HFF-Myc (cell line): ENCODE measurements at regions not wholly inside any gene's neighbourhood (a gene's known extent, or its start where the extent isn't known, plus 50 kb on each side); places are given as distances from the start of the nearest gene placed in this dataset.

ENCODE experiments used
- DNase-seq: peaks from one replicate; pipeline ENCODE4 v3.0.0-alpha.2; 2011; ENCODE audit warnings: low read depth; ENCODE audit errors: extremely low read depth
- H3K4me3 ChIP-seq: replicated peaks from 2 replicates; pipeline ENCODE4 v1.5.1; 2011; ENCODE audit warnings: low read depth, mild to moderate bottlenecking, control low read depth, low read length
- CTCF ChIP-seq: IDR thresholded peaks from 2 replicates; pipeline ENCODE4 v1.5.1; 2012; ENCODE audit warnings: mild to moderate bottlenecking, low read depth, low read length, control low read depth; ENCODE audit errors: missing control alignments

DNA sequence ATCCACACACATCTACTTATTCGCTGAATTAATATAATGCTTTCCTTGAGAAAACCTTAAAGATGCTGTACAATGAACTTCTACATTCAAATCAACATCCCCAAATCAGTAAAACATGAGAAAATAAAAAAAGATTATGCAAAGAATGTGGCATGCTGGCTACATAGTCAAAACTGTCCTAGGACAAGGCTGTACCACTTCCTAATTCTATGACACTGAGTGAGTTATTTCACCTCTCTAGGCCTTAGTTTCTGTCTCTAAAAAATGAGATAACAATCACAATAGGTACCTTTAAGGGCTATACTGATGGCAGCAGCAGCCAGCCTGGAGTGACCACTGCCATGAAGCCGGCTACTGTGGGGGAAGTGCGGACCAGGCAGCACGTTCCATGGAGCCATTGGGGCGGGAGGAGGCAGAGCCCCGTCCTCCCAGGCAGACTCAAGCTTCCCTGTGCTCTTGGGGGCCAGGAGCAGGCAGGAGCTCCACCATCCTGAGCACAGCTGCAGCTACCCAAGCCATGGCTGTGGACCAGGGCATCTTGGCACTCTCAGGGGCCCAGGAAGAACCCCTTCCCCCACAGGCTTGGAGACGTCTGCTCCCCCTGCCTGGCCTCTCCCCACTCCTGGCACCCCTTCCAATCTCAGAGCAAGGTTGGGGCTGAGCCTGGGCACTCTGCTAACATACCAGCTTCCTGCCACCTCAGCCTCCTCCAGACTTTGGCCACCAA is 110.2 kb downstream of the ELAPOR2 start:
- no peak for TF ChIP-seq CTCF
- no peak overlapping the region for H3K4me3 ChIP-seq
- no peak for DNase-seq

- no peak overlapping the region for H3K4me3 ChIP-seq
- TF ChIP-seq CTCF = no peak
- DNase-seq = no peak
Observed at GRCh38 chr7:86947929-86948328, 111.5 kb downstream of the ELAPOR2 start.

DNA sequence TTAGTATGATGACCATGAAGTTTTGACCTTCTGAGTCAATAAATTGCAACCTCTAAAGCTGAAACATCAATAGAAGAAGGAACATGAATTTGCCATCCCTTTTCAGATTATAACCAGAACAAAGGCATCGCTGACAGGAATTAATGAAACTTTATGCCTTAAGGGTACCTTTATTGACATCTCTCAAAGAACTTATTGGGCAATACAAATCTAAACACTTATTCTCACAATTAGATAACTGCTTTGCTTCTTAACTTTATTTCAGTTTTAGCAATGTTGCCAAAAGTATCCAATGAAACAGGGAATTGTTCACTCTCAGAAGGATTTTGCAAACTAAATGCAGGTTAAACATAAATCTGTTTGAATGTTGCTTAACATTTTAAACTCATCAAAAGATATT is 116.0 kb downstream of the ELAPOR2 start:
- H3K4me3 ChIP-seq = no peak overlapping the region
- no peak for DNase-seq
- TF ChIP-seq CTCF = no peak

GRCh38 chr7:86942995-86943394 is 116.5 kb downstream of the ELAPOR2 start:
- no peak for DNase-seq
- TF ChIP-seq CTCF = no peak
- H3K4me3 ChIP-seq = no peak overlapping the region

DNA sequence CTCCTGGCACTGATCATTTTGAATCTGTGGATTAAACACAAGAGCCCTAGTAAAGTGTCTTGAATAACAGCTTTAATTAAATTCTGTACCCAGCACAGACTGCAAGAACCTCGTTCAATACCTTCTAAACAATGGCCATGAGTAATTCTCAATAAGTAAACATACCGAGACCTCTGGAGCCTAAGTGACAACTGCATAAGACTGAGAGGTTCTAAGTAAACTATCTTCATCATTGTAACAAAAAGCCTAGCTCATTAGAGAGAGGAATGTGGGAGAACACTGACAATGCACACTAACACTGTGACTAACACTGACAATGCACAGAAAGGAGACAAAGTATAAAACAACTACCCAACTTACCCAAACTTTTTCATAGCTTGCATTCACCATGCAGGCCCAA is 117.4 kb downstream of the ELAPOR2 start:
- no peak overlapping the region for H3K4me3 ChIP-seq
- no peak for TF ChIP-seq CTCF
- no peak for DNase-seq

DNA sequence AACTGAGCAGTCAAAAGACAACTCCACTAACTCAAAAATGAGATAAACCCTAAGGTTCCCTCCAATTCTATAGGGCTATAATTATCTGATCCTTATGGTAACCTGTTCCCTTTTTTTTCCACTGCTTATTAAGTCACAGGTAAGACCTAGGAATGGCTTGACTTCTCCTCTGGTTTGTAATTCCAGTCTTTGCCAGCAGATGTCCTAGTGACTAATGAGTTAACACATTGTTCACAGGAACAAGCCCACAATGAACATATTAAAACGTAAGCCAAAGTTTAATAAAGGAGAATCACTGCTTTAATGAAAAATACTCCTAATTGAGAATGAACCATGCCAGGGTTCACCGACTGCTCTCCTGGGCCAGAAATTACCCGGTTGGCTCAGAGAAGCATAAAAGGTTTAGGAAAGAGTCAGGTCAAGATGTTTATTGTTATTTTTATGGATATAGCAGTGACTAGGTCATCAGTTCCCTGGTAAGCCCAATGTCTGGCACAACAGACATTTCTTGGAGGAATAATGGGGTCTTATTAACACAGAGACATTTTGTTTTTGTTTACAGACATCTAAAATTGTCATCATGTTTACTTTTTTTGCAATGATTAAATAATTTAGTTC is 120.1 kb downstream of the ELAPOR2 start:
- no peak overlapping the region for H3K4me3 ChIP-seq
- TF ChIP-seq CTCF = peak; percentile 51
- peak; percentile 26 for DNase-seq
